K562 (cell line): ENCODE measurements at regions not wholly inside any gene's neighbourhood (a gene's known extent, or its start where the extent isn't known, plus 50 kb on each side); places are given as distances from the start of the nearest gene placed in this dataset.

Experiments
- ATAC-seq: fragments of 200-7000 bp; cut with Tn5 transposase; 3 replicates; pipeline ENCODE4 v1.9.1; 2020; ENCODE audit warnings: moderate library complexity
- BruUV-seq: library from RNA; stranded (reverse); fragments of 400-500 nt; replicated peaks from 2 replicates; lab custom pipeline; 2021; lab: Mats Ljungman, UMichigan
- CTCF ChIA-PET: fragments of 300-600 bp; formaldehyde crosslinking; extraction: SDS; loops from one replicate; lab custom pipeline; 2021; ENCODE audit warnings: low intra/inter-chr PET ratio; lab: Yijun Ruan, JAX
- POLR2A ChIA-PET: fragments of 300-600, 350-650 bp; sonication (Branson Sonifier 250); formaldehyde crosslinking; extraction: SDS; loops from one replicate; lab custom pipeline; 2021; ENCODE audit warnings: antibody characterized with exemption, inconsistent platforms; lab: Yijun Ruan, JAX
- DNase-seq, 4 experiments: peaks; one replicate each; pipeline versions ENCODE4 v3.0.0 to v3.0.0-alpha.2; 2011 to 2018; ENCODE audit warnings: low spot score in 3 of 4, mixed read lengths in 3 of 4; ENCODE audit errors: extremely low read depth in 1 of 4
- FAIRE-seq: peaks from 2 replicates; lab custom pipeline; 2011; peaks lifted over from hg19 to GRCh38; lab: Jason Lieb, UNC
- H2AFZ ChIP-seq: 2 replicates; pipeline ENCODE4 v1.6.0; 2011; ENCODE audit warnings: low read depth, low read length, control low read depth, inconsistent platforms
- H3K27ac ChIP-seq: fragments of 200-600 bp; 3 replicates; pipeline ENCODE4 v1.8.0; 2011; ENCODE audit warnings: low read depth, mild to moderate bottlenecking, control low read depth, inconsistent platforms, low read length, moderate library complexity, mixed read lengths; ENCODE audit errors: extremely low read depth
- H3K27me3 ChIP-seq, 2 experiments: fragments of 300-600 bp in 1 of 2; 2 replicates in 1 of 2; 3 replicates in 1 of 2; pipeline versions ENCODE4 v1.6.0 to v1.8.0; 2011; ENCODE audit warnings: inconsistent platforms in 2 of 2, low read length in 2 of 2, mild to moderate bottlenecking in 1 of 2, mixed read lengths in 1 of 2, moderate library complexity in 1 of 2; ENCODE audit not compliant: control insufficient read depth in 2 of 2, insufficient read depth in 2 of 2
- H3K36me3 ChIP-seq: fragments of 300-600 bp; 3 replicates; pipeline ENCODE4 v1.8.0; 2011; ENCODE audit warnings: mild to moderate bottlenecking, low read length, inconsistent platforms; ENCODE audit not compliant: control insufficient read depth, insufficient read depth
- H3K4me1 ChIP-seq, 2 experiments: fragments of 200-600 bp in 1 of 2; replicated peaks in 1 of 2; 2 replicates in 1 of 2; 3 replicates in 1 of 2; pipeline versions ENCODE4 v1.5.1 to v1.8.0; 2011; ENCODE audit warnings: inconsistent platforms in 2 of 2, low read length in 2 of 2, mild to moderate bottlenecking in 1 of 2, mixed read lengths in 1 of 2, moderate library complexity in 1 of 2; ENCODE audit not compliant: control insufficient read depth in 2 of 2, insufficient read depth in 2 of 2
- H3K4me2 ChIP-seq: 2 replicates; pipeline ENCODE4 v1.6.1; 2011; ENCODE audit warnings: low read length, control low read depth, inconsistent platforms, mixed read lengths; ENCODE audit not compliant: insufficient read depth
- H3K4me3 ChIP-seq: fragments of 200-600 bp; sonication (generic), shearing (Covaris generic); 2 replicates; pipeline ENCODE4 v1.5.1; 2016; ENCODE audit warnings: control low read depth, inconsistent platforms
- H3K79me2 ChIP-seq: fragments of 200-600 bp; 3 replicates; pipeline ENCODE4 v1.8.0; 2011; ENCODE audit warnings: low read length, inconsistent platforms; ENCODE audit not compliant: control insufficient read depth, insufficient read depth
- H3K9ac ChIP-seq, 2 experiments: 2 replicates each; pipeline versions ENCODE4 v1.6.0 to v1.6.1; 2011; ENCODE audit warnings: low read depth in 2 of 2, low read length in 2 of 2, control low read depth in 1 of 2, inconsistent platforms in 1 of 2, mild to moderate bottlenecking in 1 of 2, mixed read lengths in 1 of 2; ENCODE audit not compliant: insufficient read depth in 1 of 2
- H3K9me1 ChIP-seq: one replicate; pipeline ENCODE4 v1.6.0; 2011; ENCODE audit warnings: inconsistent platforms, mild to moderate bottlenecking, low read length, moderate library complexity; ENCODE audit not compliant: control insufficient read depth, insufficient read depth
- H3K9me3 ChIP-seq: replicated peaks from 2 replicates; pipeline ENCODE4 v1.5.1; 2011; ENCODE audit warnings: low read depth, low read length, inconsistent platforms; ENCODE audit not compliant: control insufficient read depth, insufficient read depth
- H4K20me1 ChIP-seq: replicated peaks from 2 replicates; pipeline ENCODE4 v1.6.1; 2011; ENCODE audit warnings: low read length, inconsistent platforms, mixed read lengths; ENCODE audit not compliant: control insufficient read depth, insufficient read depth
- MCM7 ChIP-seq, 2 experiments: fragments of 450-650 bp; IDR thresholded peaks; 2 replicates each; pipeline ENCODE4 v1.6.1; 2016 to 2018
- MTA3 ChIP-seq: fragments of 450-650 bp; formaldehyde crosslinking; IDR thresholded peaks from 2 replicates; pipeline ENCODE4 v1.6.1; 2017; ENCODE audit warnings: mild to moderate bottlenecking, borderline replicate concordance
- PPARD ChIP-seq: fragments of 250-450 bp; sonication (Bioruptor Pico); IDR thresholded peaks from 2 replicates; pipeline ENCODE4 v1.8.0; 2022; ENCODE audit warnings: inconsistent platforms, mild to moderate bottlenecking, moderate library complexity
- WGBS: fragments of 100-300 bp; shearing (Covaris generic); methylation state at CpG from one replicate; pipeline ENCODE4 v1.1.6; 2016; ENCODE audit warnings: low coverage, mixed read lengths; ENCODE audit not compliant: insufficient coverage; ENCODE audit errors: missing lambda C conversion rate; 5-methylcytosine and 5-hydroxymethylcytosine counted together
- in situ Hi-C: fragments of 300-500 bp; cut with MboI; formaldehyde crosslinking; loops from 4 replicates; pipeline ENCODE4 v1.15.0; 2018; ENCODE audit warnings: inconsistent platforms, mixed read lengths
- intact Hi-C: fragments of 100-400 bp; cut with micrococcal nuclease; formaldehyde crosslinking; loops from 2 replicates; pipeline ENCODE4 v1.14.2; 2022
- TF ChIP-seq, protein P1 (sequence below), 2 experiments: fragments of 450-650 bp; IDR thresholded peaks; 2 replicates each; pipeline ENCODE4 v1.6.1; 2016
- TF ChIP-seq, protein P2 (sequence below): sonication (generic); formaldehyde crosslinking; IDR thresholded peaks from 2 replicates; pipeline ENCODE4 v1.8.0; 2022; ENCODE audit warnings: mild to moderate bottlenecking, missing genetic modification reagents

DNA sequence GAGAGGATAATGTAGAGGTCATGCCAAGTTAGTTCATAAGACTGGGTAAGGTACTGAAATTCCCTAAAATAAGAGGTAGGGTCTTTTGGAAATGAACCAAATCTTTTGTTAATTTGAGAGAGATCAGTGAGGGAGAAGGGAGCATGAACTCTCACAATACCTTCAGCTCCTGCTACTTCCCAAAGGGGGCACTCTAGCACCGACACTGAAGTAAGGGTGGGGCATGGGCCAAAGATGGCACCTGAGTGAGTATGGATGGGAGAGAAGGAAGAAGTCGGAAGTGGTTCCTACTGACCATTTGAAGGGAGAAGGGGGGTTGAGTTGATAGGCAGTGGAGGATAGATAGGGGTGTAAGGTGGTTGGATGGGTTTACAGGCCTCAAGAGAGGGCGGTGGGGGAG lies 86.6 kb downstream of the ZNF737 start (continued):
- TF ChIP-seq, protein P1, sequence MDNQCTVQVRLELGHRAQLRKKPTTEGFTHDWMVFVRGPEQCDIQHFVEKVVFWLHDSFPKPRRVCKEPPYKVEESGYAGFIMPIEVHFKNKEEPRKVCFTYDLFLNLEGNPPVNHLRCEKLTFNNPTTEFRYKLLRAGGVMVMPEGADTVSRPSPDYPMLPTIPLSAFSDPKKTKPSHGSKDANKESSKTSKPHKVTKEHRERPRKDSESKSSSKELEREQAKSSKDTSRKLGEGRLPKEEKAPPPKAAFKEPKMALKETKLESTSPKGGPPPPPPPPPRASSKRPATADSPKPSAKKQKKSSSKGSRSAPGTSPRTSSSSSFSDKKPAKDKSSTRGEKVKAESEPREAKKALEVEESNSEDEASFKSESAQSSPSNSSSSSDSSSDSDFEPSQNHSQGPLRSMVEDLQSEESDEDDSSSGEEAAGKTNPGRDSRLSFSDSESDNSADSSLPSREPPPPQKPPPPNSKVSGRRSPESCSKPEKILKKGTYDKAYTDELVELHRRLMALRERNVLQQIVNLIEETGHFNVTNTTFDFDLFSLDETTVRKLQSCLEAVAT (IDR thresholded peaks at IDR 0.05), result no peak
- TF ChIP-seq, protein P2, sequence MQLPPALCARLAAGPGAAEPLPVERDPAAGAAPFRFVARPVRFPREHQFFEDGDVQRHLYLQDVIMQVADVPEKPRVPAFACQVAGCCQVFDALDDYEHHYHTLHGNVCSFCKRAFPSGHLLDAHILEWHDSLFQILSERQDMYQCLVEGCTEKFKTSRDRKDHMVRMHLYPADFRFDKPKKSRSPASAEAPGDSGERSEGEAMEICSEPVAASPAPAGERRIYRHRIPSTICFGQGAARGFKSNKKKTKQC (CRISPR knock-in tag), result no peak
- TF ChIP-seq PPARD (CRISPR knock-in tag) (no peak), MCM7 (IDR thresholded peaks at IDR 0.05) (no peak)

DNA sequence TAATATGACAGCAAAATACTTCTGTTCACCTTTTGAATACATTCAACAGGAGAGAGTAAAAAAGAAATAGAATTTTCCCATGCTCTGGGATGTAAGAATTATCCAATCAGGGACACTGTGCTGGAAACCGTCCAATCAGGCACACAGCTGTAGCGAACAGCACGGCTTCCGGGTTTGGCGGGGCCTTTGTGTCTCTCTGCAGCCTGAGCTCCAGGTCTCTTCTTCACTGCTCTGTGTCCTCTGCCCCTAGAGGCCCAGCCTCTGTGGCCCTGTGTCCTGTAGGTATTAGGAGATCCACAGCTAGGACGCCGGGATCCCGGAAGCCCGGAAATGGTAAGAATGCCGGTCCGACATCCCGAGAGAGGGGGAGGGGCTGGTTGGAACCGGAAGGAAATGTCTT lies 92.7 kb downstream of the ZNF737 start:
- TF ChIP-seq MTA3, result no peak
- no peaks in the 10 kb centered on the region for H3K27me3 ChIP-seq
- H3K9me1 ChIP-seq, result no peaks in the 10 kb centered on the region
- no peak overlapping the region for H3K27ac ChIP-seq
- intact Hi-C loops, result no loop called here
- no peak overlapping the region for H3K4me2 ChIP-seq
- no peaks in the 10 kb centered on the region for H3K4me1 ChIP-seq
- no peak overlapping the region for H3K9ac ChIP-seq
- H3K9me3 ChIP-seq, result no peaks in the 10 kb centered on the region
- no peak overlapping the region for H3K4me3 ChIP-seq
- no peak overlapping the region for H2AFZ ChIP-seq
- DNase-seq (peak in 3 of 4 experiments; percentile 0 to 2 (median 1)), ATAC-seq (no peak), FAIRE-seq (no peak)
- no CpG with 5 or more reads among the region's 13 CpGs for WGBS
- H3K36me3 ChIP-seq, result no peaks in the 10 kb centered on the region
- POLR2A ChIA-PET, result no interaction called here
- in situ Hi-C loops, result no loop called here
- H4K20me1 ChIP-seq, result no peaks in the 10 kb centered on the region
- no peaks in the 10 kb centered on the region for H3K79me2 ChIP-seq
- CTCF ChIA-PET, result no interaction called here
- BruUV-seq, result no TSS peak
